Activated CD8-positive, alpha-beta memory T cell treated with anti-CD3 and anti-CD28 coated beads, Interleukin-2, amount 50 U/mL, for 4 hours (primary cell): ENCODE measurements at regions not wholly inside any gene's neighbourhood (a gene's known extent, or its start where the extent isn't known, plus 50 kb on each side); places are given as distances from the start of the nearest gene placed in this dataset.
"Not testable (repeated sequence)": the region's sequence is repeated elsewhere in the genome, so short reads cannot be mapped to it uniquely, and the experiment has no call there.

Experiments
- DNase-seq: peaks from one replicate; pipeline ENCODE4 v3.0.0-alpha.2; 2020

DNA sequence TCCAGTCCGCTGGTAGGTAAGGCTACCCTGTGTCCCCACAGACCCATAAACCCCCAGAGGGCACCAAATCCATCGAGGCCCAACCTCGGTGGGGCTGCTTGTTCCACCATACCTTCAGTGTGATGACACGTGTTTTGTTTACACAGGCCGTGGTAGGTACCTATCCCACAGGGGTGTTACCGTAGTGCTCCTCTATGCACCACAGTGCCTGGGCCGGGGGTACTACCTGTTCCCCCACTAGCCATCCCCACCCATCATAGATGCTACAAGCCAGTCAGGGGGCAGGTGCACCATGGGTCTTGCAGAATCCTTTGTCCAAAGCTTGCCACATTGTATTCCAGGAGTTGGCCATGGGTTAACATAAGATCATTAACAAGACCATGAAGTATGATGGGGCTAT is 796.2 kb downstream of the EFNA5 start:
- DNase-seq, result no peak

DNA sequence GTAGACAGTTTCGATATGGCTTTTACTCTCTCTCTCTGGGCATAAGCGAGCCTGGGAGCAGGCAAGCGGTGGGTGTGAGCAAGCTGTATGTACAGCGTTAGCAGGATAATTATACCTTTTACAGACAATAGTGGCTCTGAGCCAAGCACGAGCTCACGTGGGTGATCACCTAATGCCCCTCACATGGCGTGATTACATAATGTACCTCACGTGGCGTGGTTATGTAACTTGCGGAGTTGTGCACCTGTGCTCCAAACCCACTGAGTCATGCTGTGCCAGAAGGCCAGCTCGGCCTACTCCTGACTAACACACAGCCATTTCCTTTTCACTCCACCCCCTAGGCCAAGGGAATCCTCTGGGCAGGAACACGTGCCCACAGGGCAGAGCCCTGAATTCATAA is 797.2 kb downstream of the EFNA5 start:
- DNase-seq, result no peak

DNA sequence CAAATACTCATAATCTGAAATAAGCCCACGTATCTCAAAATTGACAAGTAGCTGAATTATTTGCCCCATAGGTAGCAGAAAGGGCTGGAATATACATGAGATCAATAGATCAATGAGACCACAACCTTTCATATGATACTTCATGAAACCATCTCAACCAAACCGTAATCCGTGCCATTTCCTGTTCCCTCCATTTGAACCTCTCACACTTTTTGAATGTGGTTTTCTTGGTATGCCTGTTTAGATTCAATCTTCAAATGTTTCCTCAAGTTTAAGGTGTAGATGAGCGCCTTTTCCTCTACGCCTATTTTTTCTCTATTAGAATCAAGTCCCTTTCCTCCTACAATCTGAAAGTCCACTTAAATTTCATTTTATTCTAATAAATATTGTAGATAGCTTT is 805.5 kb downstream of the EFNA5 start:
- DNase-seq, result no peak

DNA sequence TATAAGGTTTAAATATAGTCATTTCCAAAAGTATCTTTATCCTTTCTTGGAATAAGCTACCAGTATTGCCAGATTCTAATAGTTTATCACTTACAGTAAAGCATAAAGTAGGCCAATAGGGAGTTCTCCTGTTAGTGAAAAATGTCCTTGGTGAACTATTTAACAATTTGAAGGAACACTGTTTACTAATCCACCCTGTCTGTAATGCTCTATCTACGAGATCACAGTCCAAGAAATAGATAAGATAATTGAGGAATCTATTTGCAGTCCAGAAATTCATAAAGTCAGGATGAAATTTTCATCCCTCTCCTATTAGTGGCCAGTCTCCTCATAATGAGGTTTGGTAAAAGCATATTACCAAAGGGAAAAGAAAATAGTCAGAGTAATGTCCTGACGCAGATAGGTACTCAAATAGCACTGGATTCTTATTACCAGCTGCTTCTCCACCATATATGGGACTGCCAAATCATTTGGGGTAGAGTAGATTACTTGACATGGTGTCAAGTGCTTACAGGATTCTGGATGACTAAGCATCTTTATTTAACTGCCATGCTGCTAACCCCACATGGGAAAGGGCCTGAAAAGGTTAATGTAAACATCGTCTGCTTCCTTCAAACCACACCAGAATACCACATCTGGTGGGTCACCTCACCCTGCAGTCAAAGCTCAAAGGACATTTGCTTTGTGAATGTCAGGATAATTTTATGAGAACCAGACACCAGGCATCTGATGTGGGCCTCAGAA is 808.1 kb downstream of the EFNA5 start:
- no peak for DNase-seq

DNA sequence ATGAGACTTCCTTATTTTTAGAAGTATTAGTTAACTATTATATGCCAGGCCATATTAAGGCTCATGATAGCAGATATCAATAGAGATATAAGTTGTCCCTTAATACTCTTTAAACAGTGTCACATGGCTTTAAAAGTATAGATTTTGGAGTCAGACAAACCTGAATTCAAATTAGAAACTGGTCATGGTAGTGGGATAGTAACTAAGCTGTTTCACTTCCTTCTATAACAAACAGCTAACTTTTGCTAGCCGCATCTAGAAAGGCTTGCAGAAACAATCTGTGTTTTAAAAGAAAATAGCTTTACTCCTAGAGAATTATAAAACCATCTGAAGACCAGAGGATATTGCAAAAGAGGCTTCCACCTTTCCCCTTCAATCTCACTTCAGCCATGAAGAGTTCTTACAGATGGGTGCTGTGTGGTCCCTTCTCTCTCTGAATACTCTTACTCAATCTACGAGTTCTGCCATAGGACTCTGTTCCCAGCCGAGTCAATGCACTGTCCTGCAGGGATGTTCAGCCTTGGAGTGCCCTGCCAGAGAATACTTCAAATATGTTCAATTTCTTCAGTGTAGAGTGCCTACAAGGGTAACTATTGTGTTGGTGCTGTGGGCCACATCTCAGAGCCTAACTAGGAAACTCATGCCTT is 810.2 kb downstream of the EFNA5 start:
- DNase-seq, result no peak

DNA sequence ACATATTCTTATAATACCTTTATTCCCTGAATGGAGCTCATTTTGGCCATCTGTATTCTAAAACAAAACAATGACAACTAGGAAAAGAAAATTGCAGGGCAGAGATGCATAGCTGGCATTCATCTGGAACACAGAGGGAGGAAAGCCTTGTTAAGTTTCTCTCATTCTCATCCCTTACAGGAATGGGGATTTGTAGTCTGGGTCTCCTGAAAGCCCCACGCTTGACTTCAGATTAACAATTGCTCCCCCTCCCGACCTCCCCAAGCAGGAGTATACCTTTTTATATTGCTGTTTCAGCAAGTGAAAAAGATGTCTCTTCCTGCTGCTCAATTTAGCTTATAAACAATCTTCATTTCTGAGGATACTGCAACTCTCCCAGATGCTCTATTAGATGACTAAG is 812.1 kb downstream of the EFNA5 start:
- no peak for DNase-seq

DNA sequence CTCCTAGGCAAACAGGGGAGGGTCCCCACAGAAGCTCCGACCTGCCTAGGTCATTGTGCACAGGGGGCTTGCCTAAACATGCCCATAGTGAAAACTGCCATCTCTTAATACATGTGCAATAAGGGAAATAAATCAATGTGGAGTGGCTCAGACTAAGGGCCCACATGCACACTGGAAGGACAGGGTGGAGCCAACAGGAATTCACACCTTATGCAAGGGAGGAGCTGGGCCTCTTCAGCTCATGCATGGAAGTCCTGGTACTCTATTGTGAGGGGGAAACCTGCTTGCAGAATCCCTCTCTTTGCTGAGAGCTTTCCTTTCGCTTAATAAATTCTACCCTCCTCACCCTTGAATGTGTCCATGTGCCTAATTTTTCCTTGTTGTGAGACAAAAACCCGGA is 815.8 kb downstream of the EFNA5 start:
- DNase-seq, result no peak

DNA sequence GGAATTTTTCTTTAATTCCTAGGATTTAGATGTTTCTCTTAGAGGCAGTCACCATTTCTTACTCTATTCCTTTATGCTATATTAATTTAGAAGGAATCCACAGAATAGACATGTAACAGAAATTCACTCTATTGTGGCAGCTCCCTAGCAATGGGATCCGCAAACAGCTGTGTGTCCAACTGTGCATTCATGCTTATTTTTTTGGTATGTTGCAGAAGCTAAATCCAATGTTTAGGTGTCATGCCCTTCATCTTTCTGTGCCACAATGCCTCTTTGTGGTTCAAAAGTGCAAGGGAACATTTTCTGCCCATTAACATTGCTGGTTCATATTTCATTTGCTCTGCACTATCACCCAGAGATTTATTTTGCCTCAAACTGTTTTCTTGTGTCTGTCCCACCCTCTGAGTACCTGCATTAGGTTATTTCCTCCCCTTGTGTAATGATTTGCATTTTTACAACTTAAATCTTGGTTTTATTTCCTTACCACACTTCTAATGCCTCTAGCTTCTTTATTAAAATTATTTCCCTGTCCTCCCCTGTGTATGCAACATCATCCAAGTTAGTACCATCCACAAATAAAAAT is 816.5 kb downstream of the EFNA5 start:
- DNase-seq, result no peak

DNA sequence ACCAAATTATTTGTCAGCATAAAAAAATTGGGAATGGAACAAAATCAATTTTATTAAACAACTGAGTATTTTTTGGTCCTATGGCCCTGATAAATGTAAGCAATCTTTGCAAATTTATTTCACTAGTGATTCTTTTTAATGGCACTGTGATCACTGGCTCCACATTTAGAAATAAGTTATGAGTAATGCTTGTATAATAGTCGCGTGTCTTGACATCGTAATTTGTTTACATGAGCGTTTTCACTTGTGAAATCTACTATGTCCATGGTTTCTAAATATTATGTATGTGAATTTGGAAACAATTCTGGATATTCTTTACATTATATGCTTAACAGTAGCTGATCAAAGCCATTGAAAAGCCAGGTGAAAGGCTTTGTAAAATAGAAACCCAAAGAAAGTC is 817.5 kb downstream of the EFNA5 start:
- DNase-seq, result no peak

DNA sequence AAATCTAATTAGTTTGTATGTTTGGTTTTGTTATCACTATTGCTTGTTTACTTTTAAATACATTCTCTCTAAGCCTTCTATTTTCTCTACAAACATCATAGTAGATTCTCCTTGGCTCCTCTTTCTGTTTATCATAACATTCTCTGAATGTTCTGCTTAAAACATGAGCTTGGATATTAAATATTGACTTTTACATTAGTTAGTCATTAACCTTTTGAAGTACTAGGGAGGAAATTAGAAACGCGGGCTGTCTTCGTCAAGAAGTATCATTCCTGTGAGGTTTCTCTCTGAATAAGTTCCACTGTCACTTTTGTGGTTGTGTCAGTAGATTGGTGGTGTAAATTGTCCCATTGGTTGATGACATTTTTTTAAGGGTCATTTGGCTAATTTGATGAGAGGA is 821.5 kb downstream of the EFNA5 start:
- DNase-seq, result no peak

DNA sequence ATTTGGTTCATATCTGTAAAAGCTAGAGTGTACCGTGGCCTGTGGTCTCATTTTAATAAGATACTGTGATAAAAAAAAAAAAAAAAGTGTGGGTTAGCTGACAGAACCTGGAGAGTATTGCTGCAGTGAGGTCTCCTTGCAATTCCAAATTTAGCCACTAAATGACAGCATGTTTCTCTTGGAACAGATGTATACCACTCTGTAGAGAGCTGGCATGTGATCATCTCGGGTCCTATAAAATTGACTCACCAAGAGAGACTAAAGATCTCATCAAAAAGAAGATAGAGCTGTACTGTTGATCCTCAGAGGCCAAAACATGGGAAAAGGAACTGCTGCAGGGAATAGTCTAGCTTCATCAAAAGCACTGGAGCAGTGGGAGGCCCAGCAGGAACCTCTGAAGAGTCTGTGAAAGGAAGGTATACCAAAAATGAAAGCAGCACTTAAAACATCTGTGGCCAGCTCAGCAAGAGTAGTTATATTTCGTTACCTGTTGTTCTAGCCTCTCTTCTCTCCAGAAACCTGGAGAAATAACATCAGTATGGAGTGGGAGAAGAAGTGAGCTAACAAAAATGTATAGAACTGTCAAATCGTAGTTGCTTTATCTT is 826.8 kb downstream of the EFNA5 start:
- DNase-seq, result no peak

DNA sequence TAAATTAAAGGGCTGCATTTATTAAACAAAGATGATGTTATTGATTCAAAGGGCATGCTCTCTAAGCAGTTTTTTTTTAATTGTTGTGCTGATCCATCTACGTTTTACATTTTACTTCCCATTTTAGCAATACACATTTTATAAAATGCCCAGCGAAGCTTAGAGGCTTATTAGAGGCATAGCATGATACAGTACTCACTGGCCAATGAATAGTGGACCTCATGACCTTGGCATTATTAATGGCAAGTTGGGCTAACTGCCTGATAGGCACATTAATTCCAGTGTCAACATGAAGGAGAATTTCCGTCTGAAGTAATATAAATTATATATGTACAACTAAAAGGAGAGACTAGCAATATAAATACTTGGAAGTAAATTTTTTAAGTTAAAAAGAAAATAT is 837.2 kb downstream of the EFNA5 start:
- no peak for DNase-seq

DNA sequence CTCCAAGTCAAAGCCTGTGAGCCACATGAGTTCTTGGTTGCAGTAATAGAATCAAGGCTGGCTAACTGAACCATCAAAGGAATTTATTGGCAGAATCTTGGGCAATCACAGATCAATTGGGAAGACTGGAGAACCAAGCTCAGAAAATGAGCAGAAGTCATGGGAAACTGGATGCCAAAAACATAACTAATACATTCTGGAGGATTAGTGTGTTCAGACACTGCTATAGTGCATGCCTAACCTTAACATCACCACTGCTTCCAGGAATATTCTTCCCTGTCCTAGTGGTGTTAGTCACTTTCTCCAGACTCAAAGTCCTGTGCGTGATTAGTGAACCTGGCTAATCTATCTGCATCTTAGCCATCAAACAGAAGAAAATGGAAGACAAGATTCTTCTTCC is 843.7 kb downstream of the EFNA5 start:
- DNase-seq, result no peak

DNA sequence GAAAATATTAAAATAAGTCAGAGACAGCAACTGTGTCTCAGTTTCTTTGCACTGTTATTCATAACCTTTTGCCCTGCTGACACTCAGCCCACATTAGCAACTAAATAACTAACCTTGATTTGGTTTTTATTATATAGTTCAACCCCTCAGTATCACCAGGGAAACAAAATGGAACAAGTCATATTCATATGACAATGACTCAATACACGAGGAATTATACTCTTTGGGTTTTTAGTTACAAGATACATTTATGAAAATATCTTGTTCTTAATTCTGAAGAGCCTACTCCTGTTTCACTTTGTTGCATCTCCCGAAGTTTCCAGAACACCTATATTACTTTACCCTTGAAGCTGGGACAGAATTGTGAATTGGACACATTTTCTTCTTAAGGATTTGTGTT is 845.4 kb downstream of the EFNA5 start:
- no peak for DNase-seq

DNA sequence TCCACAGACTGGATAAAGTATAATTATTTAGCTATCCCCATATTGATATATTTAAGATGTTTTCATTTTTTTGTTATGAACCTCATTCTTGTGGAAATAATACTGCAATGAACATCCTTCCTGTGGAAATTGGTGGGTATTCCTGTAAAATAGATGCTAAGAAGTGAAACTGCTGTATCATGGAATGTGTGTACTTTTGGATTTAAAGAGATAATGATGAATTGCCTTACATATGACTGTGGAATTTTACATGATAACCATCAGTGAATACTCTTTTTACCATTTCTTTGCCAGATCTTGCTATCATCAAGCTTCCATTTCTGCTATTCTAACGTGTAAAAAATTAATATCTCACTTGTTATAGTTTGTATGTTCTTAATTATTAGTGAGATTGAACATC is 847.9 kb downstream of the EFNA5 start:
- no peak for DNase-seq

DNA sequence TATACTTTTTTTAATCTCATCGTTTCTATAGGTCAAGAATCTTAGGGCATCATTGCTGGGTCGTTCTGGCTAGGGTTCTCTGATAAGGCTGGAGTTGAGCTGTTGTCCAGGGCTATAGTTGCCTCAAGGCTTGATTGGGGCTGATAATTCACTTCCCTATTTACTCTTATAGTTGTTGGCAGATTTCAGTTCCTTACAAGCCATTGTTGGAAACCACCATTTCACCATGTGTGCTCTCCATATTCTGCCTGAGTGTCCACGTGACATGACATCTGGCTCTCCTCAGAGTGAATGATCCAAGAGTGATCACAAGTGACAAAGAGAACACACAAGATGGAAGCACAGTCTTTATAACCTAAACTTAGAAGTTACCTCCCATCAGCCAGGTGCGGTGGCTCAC is 852.2 kb downstream of the EFNA5 start:
- DNase-seq, result no peak

DNA sequence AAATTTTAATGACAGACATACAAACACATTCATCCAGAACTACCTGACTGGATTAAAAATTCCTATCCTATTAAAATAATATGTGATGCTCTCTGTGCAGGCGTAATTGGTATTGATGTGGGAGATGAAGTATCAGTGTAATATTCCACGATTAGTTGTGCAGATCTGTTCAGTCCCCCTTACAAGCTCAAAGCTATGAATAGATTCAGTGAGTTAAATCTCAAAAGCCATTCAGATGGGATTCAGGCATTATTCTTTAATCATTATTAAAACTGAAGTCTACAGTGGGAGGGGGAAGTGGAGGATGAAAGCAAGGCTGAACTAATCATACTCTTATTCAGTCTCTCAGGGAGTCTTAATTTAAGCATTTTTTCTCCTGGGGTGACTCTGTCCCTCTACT is 855.8 kb downstream of the EFNA5 start:
- no peak for DNase-seq

DNA sequence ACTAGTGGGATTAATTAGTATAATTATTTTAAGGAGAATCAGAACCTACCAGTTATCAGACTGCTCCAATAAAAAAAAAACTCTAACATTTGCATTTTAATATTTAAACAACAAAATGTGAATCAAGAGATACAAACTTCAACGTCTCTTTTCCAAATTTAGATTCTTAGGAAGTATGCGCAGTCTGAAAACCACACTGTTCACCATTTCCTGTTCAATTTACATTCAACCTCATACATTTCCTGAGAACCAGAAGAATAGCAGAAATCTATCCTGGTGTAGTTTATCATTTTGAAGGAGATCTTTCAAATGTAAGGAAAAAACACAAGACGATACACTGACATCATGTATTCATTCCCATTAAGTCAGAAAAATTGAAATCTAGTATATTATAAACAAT is 869.2 kb downstream of the EFNA5 start:
- DNase-seq, result no peak

DNA sequence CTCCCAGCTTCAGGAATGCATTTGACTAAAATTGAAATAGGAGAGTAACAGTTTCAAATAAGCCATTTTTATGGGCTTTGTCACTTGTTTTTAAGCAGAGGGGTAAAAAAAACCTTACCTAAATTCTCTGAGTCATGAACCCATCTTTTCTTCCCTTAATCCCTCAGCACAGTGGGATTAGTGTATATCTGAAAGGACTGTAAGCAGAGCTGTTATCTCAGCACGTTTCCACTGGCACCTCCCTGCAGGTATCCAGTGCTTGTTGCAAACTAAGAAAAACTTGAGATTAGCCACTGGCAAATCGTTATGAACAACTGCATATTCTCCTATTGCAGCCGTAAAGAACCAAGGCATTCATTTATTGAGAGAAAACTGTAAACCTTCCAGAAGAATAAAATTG is 872.7 kb downstream of the EFNA5 start:
- DNase-seq, result no peak

DNA sequence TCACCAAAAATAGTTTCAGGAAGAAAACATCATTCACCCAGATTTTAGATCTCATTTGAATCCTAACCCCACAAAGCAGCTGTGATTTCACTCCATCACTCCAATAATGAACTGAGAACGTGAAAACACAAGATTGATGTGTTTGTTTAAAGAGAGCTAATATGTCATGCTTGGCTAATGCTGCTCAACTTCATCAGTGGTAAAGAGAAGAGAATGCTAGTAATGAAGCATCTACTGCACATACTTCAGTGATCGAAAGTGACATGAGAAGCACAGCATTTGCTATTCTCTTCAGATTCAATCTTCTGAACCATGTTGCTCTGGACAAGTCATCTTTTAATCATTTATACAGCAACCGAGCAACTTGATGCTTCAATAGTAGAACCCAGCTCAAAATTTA is 874.7 kb downstream of the EFNA5 start:
- no peak for DNase-seq

DNA sequence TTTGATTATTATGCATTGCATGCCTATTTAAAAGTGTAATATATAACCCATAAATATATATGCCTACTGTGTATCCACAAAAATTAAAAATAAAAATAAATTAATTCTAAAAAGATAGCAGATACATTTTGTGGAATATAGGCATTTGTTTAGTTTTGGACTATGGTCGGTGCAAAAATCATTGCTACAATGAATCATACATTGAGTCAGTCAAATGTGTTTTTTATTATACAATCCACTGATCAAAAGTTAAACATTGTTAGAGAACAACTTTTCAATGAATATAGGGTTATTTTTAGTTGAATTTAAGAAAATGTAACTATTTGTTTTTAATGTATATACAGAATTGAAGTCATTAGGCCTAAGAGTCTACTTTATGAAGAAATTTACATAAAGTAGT is 885.9 kb downstream of the EFNA5 start:
- no peak for DNase-seq

DNA sequence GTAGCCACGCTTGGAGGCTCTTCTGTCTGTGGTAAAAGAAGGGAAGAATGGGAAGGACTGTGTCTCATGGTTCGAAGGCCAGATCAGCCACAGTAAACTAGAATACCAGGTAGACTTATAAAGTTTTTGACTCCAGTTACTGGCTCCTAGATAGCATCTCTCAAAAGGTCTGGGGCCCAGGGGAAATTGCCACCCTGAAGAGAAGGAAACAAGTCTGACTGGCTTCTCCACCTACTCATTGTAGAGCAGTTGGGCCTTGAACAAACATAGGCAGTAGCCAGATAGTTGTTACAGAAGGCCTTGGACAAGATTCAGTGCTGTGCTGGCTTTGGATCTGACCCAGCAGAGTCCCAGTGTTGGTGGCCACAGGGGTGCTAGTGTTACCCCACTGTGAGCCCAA is 890.4 kb downstream of the EFNA5 start:
- no peak for DNase-seq

DNA sequence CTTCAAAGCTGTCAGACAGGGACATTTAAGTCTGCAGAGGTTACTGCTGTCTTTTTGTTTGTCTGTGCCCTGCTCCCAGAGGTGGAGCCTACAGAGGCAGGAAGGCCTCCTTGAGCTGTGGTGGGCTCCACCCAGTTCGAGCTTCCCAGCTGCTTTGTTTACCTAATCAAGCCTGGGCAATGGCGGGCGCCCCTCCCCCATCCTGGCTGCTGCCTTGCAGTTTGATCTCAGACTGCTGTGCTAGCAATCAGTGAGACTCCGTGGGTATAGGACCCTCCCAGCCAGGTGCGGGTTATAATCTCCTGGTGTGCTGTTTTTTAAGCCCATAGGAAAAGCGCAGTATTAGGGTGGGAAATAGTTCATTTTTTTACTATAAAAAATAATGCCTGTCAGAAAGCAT is 894.2 kb downstream of the EFNA5 start:
- not testable (repeated sequence) for DNase-seq

DNA sequence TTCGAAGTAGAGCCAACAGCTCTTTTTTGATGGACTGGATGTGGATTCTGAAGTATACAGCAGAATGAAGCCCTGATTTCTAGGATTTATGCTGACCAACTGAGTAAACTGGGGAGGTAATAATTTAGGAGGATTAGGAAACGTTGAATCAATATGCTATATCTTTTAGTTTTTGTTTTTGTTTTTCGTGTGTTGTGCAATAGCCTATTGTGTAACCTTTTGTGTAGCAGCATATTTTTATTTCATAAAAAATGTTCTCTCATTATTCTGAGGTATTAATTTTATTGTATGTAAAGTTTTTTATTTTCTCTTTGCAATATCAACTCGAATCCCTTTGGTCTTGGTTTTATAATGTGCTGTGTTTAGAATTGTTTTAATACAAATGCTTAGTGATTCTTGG is 902.3 kb downstream of the EFNA5 start:
- DNase-seq, result no peak
